Panc1 (cell line): ENCODE measurements at regions not wholly inside any gene's neighbourhood (a gene's known extent, or its start where the extent isn't known, plus 50 kb on each side); places are given as distances from the start of the nearest gene placed in this dataset.

ENCODE experiments used
- CTCF ChIP-seq: fragments of 450-650 bp; IDR thresholded peaks from 2 replicates; pipeline ENCODE4 v1.5.1; 2017; ENCODE audit warnings: mild to moderate bottlenecking
- POLR2AphosphoS5 ChIP-seq: IDR thresholded peaks from 2 replicates; pipeline ENCODE4 v1.6.1; 2012; ENCODE audit warnings: mild to moderate bottlenecking, low read depth, low read length, moderate library complexity
- REST ChIP-seq, 2 experiments: IDR thresholded peaks; 2 replicates each; pipeline ENCODE4 v1.6.1; 2011 to 2012; ENCODE audit warnings: low read depth in 2 of 2, control low read depth in 1 of 2, low read length in 1 of 2, mild to moderate bottlenecking in 1 of 2, moderate library complexity in 1 of 2; ENCODE audit not compliant: insufficient read depth in 1 of 2
- TCF7L2 ChIP-seq: IDR thresholded peaks from 2 replicates; pipeline ENCODE4 v1.6.1; 2011; ENCODE audit warnings: mild to moderate bottlenecking, low read depth, low read length, inconsistent platforms

- TF ChIP-seq CTCF, result no peak
- no peak for TF ChIP-seq REST (IDR thresholded peaks at IDR 0.05; ENCODE audit: insufficient read depth in 1 of 2, low read depth in 2 of 2, low read length in 1 of 2)
- TF ChIP-seq POLR2AphosphoS5, result no peak
- TF ChIP-seq TCF7L2, result no peak
Observed at GRCh38 chr19:31671411-31672035, 322.3 kb upstream of the TSHZ3 start.
